Astrocyte (in vitro differentiated cells and primary cell): ENCODE measurements at regions not wholly inside any gene's neighbourhood (a gene's known extent, or its start where the extent isn't known, plus 50 kb on each side); places are given as distances from the start of the nearest gene placed in this dataset.

ENCODE experiments used
- DNase-seq: peaks from one replicate; pipeline ENCODE4 v3.0.0-alpha.2; 2010; ENCODE audit warnings: low read depth
- FAIRE-seq: peaks from 2 replicates; lab custom pipeline; 2011; peaks lifted over from hg19 to GRCh38; lab: Jason Lieb, UNC
- H2AFZ ChIP-seq: 2 replicates; pipeline ENCODE4 v1.6.0; 2012; ENCODE audit warnings: low read depth, low read length, inconsistent platforms
- H3K27ac ChIP-seq: 2 replicates; pipeline ENCODE4 v1.5.1; 2011; ENCODE audit warnings: low read depth, low read length, inconsistent platforms
- H3K27me3 ChIP-seq: 2 replicates; pipeline ENCODE4 v1.6.0; 2011; ENCODE audit warnings: low read length, inconsistent platforms; ENCODE audit not compliant: insufficient read depth
- H3K36me3 ChIP-seq: 2 replicates; pipeline ENCODE4 v1.5.1; 2011; ENCODE audit warnings: low read length, inconsistent platforms; ENCODE audit not compliant: insufficient read depth
- H3K4me1 ChIP-seq: 2 replicates; pipeline ENCODE4 v1.5.1; 2011; ENCODE audit warnings: low read length, inconsistent platforms; ENCODE audit not compliant: insufficient read depth
- H3K4me2 ChIP-seq: 2 replicates; pipeline ENCODE4 v1.6.0; 2012; ENCODE audit warnings: low read length, inconsistent platforms
- H3K4me3 ChIP-seq: 2 replicates; pipeline ENCODE4 v1.5.1; 2011; ENCODE audit warnings: low read depth, mild to moderate bottlenecking, low read length, inconsistent platforms; ENCODE audit not compliant: insufficient read depth
- H3K79me2 ChIP-seq: 2 replicates; pipeline ENCODE4 v1.6.0; 2012; ENCODE audit warnings: mild to moderate bottlenecking, low read length, inconsistent platforms; ENCODE audit not compliant: insufficient read depth
- H3K9ac ChIP-seq: 2 replicates; pipeline ENCODE4 v1.6.0; 2012; ENCODE audit warnings: mild to moderate bottlenecking, low read length, inconsistent platforms
- H3K9me3 ChIP-seq: 2 replicates; pipeline ENCODE4 v1.5.1; 2012; ENCODE audit warnings: low read depth, mild to moderate bottlenecking, low read length, inconsistent platforms; ENCODE audit not compliant: insufficient read depth
- H4K20me1 ChIP-seq: 2 replicates; pipeline ENCODE4 v1.6.0; 2012; ENCODE audit warnings: low read length, inconsistent platforms; ENCODE audit not compliant: insufficient read depth
- H3K27ac Mint-ChIP-seq: one replicate; pipeline ENCODE4 v1.8.0; 2021; ENCODE audit warnings: mild to moderate bottlenecking, mixed read lengths; ENCODE audit not compliant: unreplicated experiment
- H3K27me3 Mint-ChIP-seq: one replicate; pipeline ENCODE4 v1.8.0; 2021; ENCODE audit warnings: low read depth, mixed read lengths; ENCODE audit not compliant: unreplicated experiment
- H3K36me3 Mint-ChIP-seq: one replicate; pipeline ENCODE4 v1.8.0; 2021; ENCODE audit warnings: low read depth, mixed read lengths; ENCODE audit not compliant: unreplicated experiment
- H3K4me1 Mint-ChIP-seq: one replicate; pipeline ENCODE4 v1.8.0; 2021; ENCODE audit warnings: low read depth, mixed read lengths; ENCODE audit not compliant: unreplicated experiment
- H3K4me3 Mint-ChIP-seq: one replicate; pipeline ENCODE4 v1.8.0; 2021; ENCODE audit warnings: mild to moderate bottlenecking, moderate library complexity, mixed read lengths; ENCODE audit not compliant: unreplicated experiment
- H3K9me3 Mint-ChIP-seq: one replicate; pipeline ENCODE4 v1.8.0; 2021; ENCODE audit warnings: mild to moderate bottlenecking, mixed read lengths; ENCODE audit not compliant: unreplicated experiment
- EZH2 ChIP-seq: IDR thresholded peaks from 2 replicates; pipeline ENCODE4 v1.6.1; 2012; ENCODE audit warnings: mild to moderate bottlenecking, low read length, inconsistent platforms; ENCODE audit not compliant: insufficient read depth
- TF ChIP-seq, protein P1 (sequence below): IDR thresholded peaks from 2 replicates; pipeline ENCODE4 v1.5.1; 2011; ENCODE audit warnings: low read depth, mild to moderate bottlenecking, inconsistent platforms, low read length, moderate library complexity; ENCODE audit not compliant: insufficient read depth

DNA sequence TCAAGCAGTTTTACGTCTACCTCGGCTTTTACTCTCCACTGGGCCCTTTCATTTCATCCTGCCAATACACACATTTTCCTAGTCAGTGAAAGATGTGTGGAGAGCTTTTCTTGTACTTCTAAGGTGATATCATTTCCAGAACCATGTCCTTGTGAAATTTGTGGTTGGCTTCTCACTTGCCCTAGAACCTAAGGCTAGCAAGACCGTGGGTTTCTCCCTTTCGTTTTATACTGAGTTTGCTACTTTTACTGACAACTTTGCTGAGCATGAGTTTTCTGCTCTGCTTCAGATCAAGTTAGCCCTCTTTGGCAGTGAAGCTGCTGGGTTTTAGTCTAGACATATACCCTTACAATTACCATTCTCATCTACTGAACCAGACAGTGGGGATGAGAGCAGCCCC is 95.7 kb upstream of the FRMPD4 start:
- H3K4me3 Mint-ChIP-seq = no peak overlapping the region
- Histone ChIP-seq H4K20me1 (no peaks in the 10 kb centered on the region), H3K4me1 (no peaks in the 10 kb centered on the region), H3K79me2 (no peaks in the 10 kb centered on the region), H3K4me3 (no peak overlapping the region), H3K36me3 (no peaks in the 10 kb centered on the region), H3K27ac (no peak overlapping the region), H3K27me3 (no peaks in the 10 kb centered on the region), H3K9me3 (no peaks in the 10 kb centered on the region), H2AFZ (no peak overlapping the region), H3K9ac (no peak overlapping the region), H3K4me2 (no peak overlapping the region)
- H3K9me3 Mint-ChIP-seq = no peaks in the 10 kb centered on the region
- FAIRE-seq = peak; percentile 26
- TF ChIP-seq, protein P1, sequence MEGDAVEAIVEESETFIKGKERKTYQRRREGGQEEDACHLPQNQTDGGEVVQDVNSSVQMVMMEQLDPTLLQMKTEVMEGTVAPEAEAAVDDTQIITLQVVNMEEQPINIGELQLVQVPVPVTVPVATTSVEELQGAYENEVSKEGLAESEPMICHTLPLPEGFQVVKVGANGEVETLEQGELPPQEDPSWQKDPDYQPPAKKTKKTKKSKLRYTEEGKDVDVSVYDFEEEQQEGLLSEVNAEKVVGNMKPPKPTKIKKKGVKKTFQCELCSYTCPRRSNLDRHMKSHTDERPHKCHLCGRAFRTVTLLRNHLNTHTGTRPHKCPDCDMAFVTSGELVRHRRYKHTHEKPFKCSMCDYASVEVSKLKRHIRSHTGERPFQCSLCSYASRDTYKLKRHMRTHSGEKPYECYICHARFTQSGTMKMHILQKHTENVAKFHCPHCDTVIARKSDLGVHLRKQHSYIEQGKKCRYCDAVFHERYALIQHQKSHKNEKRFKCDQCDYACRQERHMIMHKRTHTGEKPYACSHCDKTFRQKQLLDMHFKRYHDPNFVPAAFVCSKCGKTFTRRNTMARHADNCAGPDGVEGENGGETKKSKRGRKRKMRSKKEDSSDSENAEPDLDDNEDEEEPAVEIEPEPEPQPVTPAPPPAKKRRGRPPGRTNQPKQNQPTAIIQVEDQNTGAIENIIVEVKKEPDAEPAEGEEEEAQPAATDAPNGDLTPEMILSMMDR = no peak
- TF ChIP-seq EZH2 = no peak
- no peak overlapping the region for H3K27ac Mint-ChIP-seq
- no peaks in the 10 kb centered on the region for H3K27me3 Mint-ChIP-seq
- H3K4me1 Mint-ChIP-seq = no peaks in the 10 kb centered on the region
- H3K36me3 Mint-ChIP-seq = no peaks in the 10 kb centered on the region
- DNase-seq = no peak

DNA sequence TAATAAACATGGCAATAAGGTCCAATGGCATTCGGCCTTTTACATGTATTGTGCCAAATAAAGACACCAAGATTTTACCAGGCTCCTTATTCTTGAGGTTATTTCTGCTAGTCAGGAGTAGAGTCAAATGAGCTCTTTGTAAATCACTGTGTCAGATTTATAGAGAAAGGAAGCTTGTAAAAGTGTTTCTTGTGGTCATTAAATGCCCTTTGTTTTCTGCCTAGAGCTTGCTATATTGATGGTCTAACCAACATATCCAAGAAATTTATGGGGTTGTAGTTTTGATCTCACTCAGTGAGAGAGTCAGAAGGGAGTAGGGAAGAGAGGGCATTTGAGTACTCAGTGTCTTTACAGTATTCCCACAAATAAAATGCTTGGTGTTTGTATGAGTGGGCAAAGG is 86.2 kb upstream of the FRMPD4 start:
- Histone ChIP-seq H3K27me3 (no peaks in the 10 kb centered on the region), H2AFZ (no peak overlapping the region), H3K4me3 (no peak overlapping the region), H4K20me1 (no peaks in the 10 kb centered on the region), H3K4me1 (no peaks in the 10 kb centered on the region), H3K36me3 (no peaks in the 10 kb centered on the region), H3K9ac (no peak overlapping the region), H3K4me2 (no peak overlapping the region), H3K79me2 (no peaks in the 10 kb centered on the region), H3K27ac (no peak overlapping the region), H3K9me3 (no peaks in the 10 kb centered on the region)
- Mint-ChIP-seq H3K9me3 (no peaks in the 10 kb centered on the region), H3K36me3 (no peaks in the 10 kb centered on the region), H3K4me1 (no peaks in the 10 kb centered on the region), H3K27me3 (no peaks in the 10 kb centered on the region), H3K4me3 (no peak overlapping the region), H3K27ac (no peak overlapping the region)
- no peak for DNase-seq
- no peak for TF ChIP-seq EZH2
- TF ChIP-seq, protein P1 = no peak
- FAIRE-seq = no peak

- Mint-ChIP-seq H3K4me3 (no peak overlapping the region), H3K27ac (no peak overlapping the region), H3K9me3 (no peaks in the 10 kb centered on the region), H3K27me3 (no peaks in the 10 kb centered on the region), H3K4me1 (no peaks in the 10 kb centered on the region), H3K36me3 (no peaks in the 10 kb centered on the region)
- H3K36me3 ChIP-seq = no peaks in the 10 kb centered on the region
- no peaks in the 10 kb centered on the region for H3K79me2 ChIP-seq
- no peaks in the 10 kb centered on the region for H3K27me3 ChIP-seq
- H2AFZ ChIP-seq = no peak overlapping the region
- no peak for DNase-seq
- H3K9ac ChIP-seq = no peak overlapping the region
- no peaks in the 10 kb centered on the region for H3K4me1 ChIP-seq
- H3K4me3 ChIP-seq = no peak overlapping the region
- FAIRE-seq = no peak
- TF ChIP-seq, protein P1 = no peak
- no peak for TF ChIP-seq EZH2
- no peaks in the 10 kb centered on the region for H4K20me1 ChIP-seq
- no peaks in the 10 kb centered on the region for H3K9me3 ChIP-seq
- no peak overlapping the region for H3K27ac ChIP-seq
- no peak overlapping the region for H3K4me2 ChIP-seq
Observed at GRCh38 chrX:12058087-12058486, 80.2 kb upstream of the FRMPD4 start.
